ENCODE measurements at regions not wholly inside any gene's neighbourhood (a gene's known extent, or its start where the extent isn't known, plus 50 kb on each side); places are given as distances from the start of the nearest gene placed in this dataset.
"Not testable (repeated sequence)": the region's sequence is repeated elsewhere in the genome, so short reads cannot be mapped to it uniquely, and the experiment has no call there.

DNA sequence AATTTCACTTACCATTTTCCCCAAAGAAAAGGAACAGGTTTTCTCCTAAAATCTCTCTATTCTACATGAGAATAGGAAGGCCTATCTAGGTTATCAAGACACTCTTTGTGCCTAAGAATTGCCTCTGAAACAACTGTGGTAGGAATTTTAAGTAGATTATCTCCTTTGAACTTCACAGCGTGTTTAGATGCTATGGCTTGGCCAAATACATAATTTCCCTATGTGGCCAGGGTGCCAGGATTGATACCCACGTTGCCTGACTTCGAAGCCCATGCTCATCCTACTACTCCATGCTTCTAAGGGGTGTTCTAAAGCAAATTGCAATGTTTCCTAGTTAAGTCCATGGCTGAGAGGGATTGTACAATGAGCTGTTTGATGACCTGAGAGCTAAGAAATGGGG lies 241.5 kb upstream of the FBXO33 start:
- peaks cover 4% of the 10 kb centered on the region; the same call in 1 of the 2 replicates for H3K27me3 ChIP-seq (ENCODE audit: low read length)
- no peak overlapping the region for H2AFZ ChIP-seq (ENCODE audit: low read length)
- H3K4me1 ChIP-seq (ENCODE audit: low read length), result no peaks in the 10 kb centered on the region
- no peaks in the 10 kb centered on the region for H3K9me3 ChIP-seq (ENCODE audit: low read length)
- no peaks in the 10 kb centered on the region for H4K20me1 ChIP-seq (ENCODE audit: insufficient read depth, low read depth, low read length)
- H3K9me2 ChIP-seq (replicated peaks; ENCODE audit: insufficient read depth, low read length), result no peaks in the 10 kb centered on the region
- no peaks in the 10 kb centered on the region for H3K36me3 ChIP-seq (ENCODE audit: insufficient read depth, low read length)
- H3K4me3 ChIP-seq (ENCODE audit: low read length), result no peak overlapping the region
- no peaks in the 10 kb centered on the region for H3K79me2 ChIP-seq (ENCODE audit: low read length)
- no peak overlapping the region for H3K27ac ChIP-seq (ENCODE audit: low read length)
- no peak overlapping the region for H3K4me2 ChIP-seq (ENCODE audit: low read depth, low read length, poor library complexity, severe bottlenecking)
- no peak overlapping the region for H3K9ac ChIP-seq (ENCODE audit: low read length)
- no peak for DNase-seq

DNA sequence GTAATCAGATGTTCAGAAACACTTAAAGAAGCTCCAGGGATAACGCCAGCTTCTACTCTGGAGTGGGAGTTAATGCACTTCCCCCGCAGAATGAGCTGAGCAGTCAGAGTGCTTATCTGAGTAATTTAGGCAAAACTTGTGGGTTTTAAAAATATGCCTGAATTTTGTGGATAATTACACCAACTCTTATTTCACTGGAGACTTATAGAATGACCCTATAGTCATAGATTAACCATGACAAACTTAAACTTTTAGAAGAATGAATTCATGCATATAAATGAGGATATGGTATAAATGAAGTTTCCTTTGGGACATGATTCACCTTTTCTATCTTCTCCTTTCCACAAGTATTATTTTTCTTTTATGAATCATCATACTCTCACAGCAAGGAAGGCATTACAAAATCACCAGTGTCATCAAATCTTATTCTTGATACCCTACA lies 241.1 kb upstream of the FBXO33 start:
- Histone ChIP-seq H3K79me2 (ENCODE audit: low read length) (no peaks in the 10 kb centered on the region), H3K27me3 (ENCODE audit: low read length) (peaks cover 4% of the 10 kb centered on the region; the same call in 1 of the 2 replicates), H2AFZ (ENCODE audit: low read length) (no peak overlapping the region), H3K4me2 (ENCODE audit: low read depth, low read length, poor library complexity, severe bottlenecking) (no peak overlapping the region), H3K27ac (ENCODE audit: low read length) (no peak overlapping the region), H3K9ac (ENCODE audit: low read length) (no peak overlapping the region), H3K4me1 (ENCODE audit: low read length) (no peaks in the 10 kb centered on the region), H3K9me2 (replicated peaks; ENCODE audit: insufficient read depth, low read length) (no peaks in the 10 kb centered on the region), H3K9me3 (ENCODE audit: low read length) (no peaks in the 10 kb centered on the region), H3K36me3 (ENCODE audit: insufficient read depth, low read length) (no peaks in the 10 kb centered on the region), H4K20me1 (ENCODE audit: insufficient read depth, low read depth, low read length) (no peaks in the 10 kb centered on the region), H3K4me3 (ENCODE audit: low read length) (no peak overlapping the region)
- DNase-seq, result no peak

DNA sequence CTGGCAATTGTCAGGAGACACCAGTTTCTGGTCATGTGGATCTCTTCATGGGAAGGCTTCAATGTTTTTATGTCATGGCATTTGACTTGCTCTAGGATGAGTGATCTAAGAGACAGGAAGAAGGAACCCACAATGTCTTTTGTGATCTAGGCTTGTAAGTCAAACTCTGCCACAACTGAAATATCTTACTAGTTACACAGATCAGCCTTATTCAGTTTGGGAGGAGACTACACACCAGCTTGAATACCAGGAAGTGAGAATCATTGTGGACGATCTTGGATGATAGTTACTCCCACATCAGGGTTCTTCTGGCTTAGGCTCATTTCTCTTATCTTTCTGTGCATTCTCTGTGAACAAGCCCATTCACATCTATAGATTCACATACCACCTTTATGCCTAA lies 236.2 kb upstream of the FBXO33 start:
- no peak for DNase-seq
- Histone ChIP-seq H3K79me2 (ENCODE audit: low read length) (no peaks in the 10 kb centered on the region), H3K27me3 (ENCODE audit: low read length) (peaks cover 4% of the 10 kb centered on the region; the same call in 1 of the 2 replicates), H3K4me1 (ENCODE audit: low read length) (peaks cover 11% of the 10 kb centered on the region), H4K20me1 (ENCODE audit: insufficient read depth, low read depth, low read length) (no peaks in the 10 kb centered on the region), H3K9me3 (ENCODE audit: low read length) (no peaks in the 10 kb centered on the region), H3K36me3 (ENCODE audit: insufficient read depth, low read length) (no peaks in the 10 kb centered on the region), H2AFZ (ENCODE audit: low read length) (no peak overlapping the region), H3K9me2 (replicated peaks; ENCODE audit: insufficient read depth, low read length) (no peaks in the 10 kb centered on the region), H3K4me2 (ENCODE audit: low read depth, low read length, poor library complexity, severe bottlenecking) (no peak overlapping the region), H3K4me3 (ENCODE audit: low read length) (no peak overlapping the region), H3K27ac (ENCODE audit: low read length) (no peak overlapping the region), H3K9ac (ENCODE audit: low read length) (no peak overlapping the region)

DNA sequence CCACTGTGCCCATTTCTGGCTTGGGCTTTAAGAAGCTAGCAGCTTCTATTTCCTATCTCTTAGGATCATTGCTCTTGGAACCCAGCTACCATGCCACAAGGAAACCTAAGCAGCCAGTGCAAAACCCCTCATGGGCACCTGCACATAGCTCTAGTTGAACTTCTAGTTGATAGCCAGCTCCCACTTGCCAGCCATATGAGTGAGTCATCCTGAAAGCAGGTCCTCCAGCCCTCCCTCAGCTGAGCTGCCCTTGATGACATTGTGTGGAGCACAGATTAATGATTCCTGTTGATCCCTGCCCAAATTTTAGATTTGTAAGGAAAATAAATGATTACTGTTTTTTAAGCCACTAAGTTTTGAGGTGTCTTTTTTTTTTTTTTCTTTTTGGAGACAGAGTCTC lies 234.2 kb upstream of the FBXO33 start:
- H3K9ac ChIP-seq (ENCODE audit: low read length), result no peak overlapping the region
- H3K4me1 ChIP-seq (ENCODE audit: low read length), result peaks cover 11% of the 10 kb centered on the region
- DNase-seq, result no peak
- H3K27me3 ChIP-seq (ENCODE audit: low read length), result no peaks in the 10 kb centered on the region
- H3K9me2 ChIP-seq (replicated peaks; ENCODE audit: insufficient read depth, low read length), result no peaks in the 10 kb centered on the region
- no peak overlapping the region for H3K27ac ChIP-seq (ENCODE audit: low read length)
- H2AFZ ChIP-seq (ENCODE audit: low read length), result no peak overlapping the region
- no peaks in the 10 kb centered on the region for H3K79me2 ChIP-seq (ENCODE audit: low read length)
- H3K9me3 ChIP-seq (ENCODE audit: low read length), result no peaks in the 10 kb centered on the region
- H3K4me3 ChIP-seq (ENCODE audit: low read length), result no peak overlapping the region
- no peaks in the 10 kb centered on the region for H3K36me3 ChIP-seq (ENCODE audit: insufficient read depth, low read length)
- no peak overlapping the region for H3K4me2 ChIP-seq (ENCODE audit: low read depth, low read length, poor library complexity, severe bottlenecking)
- no peaks in the 10 kb centered on the region for H4K20me1 ChIP-seq (ENCODE audit: insufficient read depth, low read depth, low read length)

DNA sequence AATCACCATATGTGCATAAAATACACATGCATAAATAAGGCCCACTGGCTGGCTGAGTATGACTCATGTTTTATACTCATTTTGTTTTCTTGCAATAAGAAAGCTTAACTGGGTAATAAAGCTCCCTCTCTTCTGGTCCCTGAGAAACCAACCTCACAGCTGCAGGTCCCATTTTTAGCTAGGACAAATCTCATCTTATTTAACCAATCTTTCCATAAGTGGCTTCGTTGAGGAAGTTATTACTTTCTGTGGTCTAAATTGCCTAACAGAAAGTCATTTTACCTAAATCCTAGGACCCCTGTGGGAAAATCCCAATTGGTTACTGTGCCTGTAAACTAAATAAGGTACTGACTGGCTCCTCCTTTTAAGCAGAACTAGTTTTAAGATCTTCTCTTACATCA lies 232.8 kb upstream of the FBXO33 start:
- Histone ChIP-seq H3K27ac (ENCODE audit: low read length) (no peak overlapping the region), H3K79me2 (ENCODE audit: low read length) (no peaks in the 10 kb centered on the region), H3K4me2 (ENCODE audit: low read depth, low read length, poor library complexity, severe bottlenecking) (no peak overlapping the region), H3K4me1 (ENCODE audit: low read length) (peaks cover 11% of the 10 kb centered on the region), H3K27me3 (ENCODE audit: low read length) (no peaks in the 10 kb centered on the region), H2AFZ (ENCODE audit: low read length) (no peak overlapping the region), H4K20me1 (ENCODE audit: insufficient read depth, low read depth, low read length) (no peaks in the 10 kb centered on the region), H3K9me2 (replicated peaks; ENCODE audit: insufficient read depth, low read length) (no peaks in the 10 kb centered on the region), H3K36me3 (ENCODE audit: insufficient read depth, low read length) (no peaks in the 10 kb centered on the region), H3K4me3 (ENCODE audit: low read length) (no peak overlapping the region), H3K9ac (ENCODE audit: low read length) (no peak overlapping the region), H3K9me3 (ENCODE audit: low read length) (no peaks in the 10 kb centered on the region)
- DNase-seq, result peak; percentile 51

DNA sequence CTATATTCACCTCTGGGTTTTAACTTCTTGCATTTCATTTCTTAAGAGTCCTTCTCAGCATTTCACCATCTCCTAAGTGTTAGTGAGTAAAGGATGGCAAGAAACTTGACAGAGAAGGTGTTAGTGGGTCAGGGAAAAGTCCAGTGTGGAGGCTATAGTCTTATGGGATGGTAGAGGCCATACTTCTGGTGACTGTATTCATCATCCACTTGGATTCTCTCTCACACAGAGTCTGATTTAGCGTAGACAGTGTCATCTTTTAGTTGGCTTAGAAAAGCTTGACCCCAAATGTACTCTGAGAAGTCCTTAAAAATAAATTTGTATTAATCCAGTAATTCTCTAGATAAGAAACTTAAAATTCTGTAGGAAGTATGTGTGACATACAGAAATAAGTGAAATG lies 232.4 kb upstream of the FBXO33 start:
- no peak overlapping the region for H3K9ac ChIP-seq (ENCODE audit: low read length)
- H3K4me1 ChIP-seq (ENCODE audit: low read length), result peaks cover 11% of the 10 kb centered on the region
- DNase-seq, result no peak
- H3K9me3 ChIP-seq (ENCODE audit: low read length), result no peaks in the 10 kb centered on the region
- no peaks in the 10 kb centered on the region for H3K27me3 ChIP-seq (ENCODE audit: low read length)
- H4K20me1 ChIP-seq (ENCODE audit: insufficient read depth, low read depth, low read length), result no peaks in the 10 kb centered on the region
- no peak overlapping the region for H3K4me2 ChIP-seq (ENCODE audit: low read depth, low read length, poor library complexity, severe bottlenecking)
- no peak overlapping the region for H2AFZ ChIP-seq (ENCODE audit: low read length)
- no peaks in the 10 kb centered on the region for H3K36me3 ChIP-seq (ENCODE audit: insufficient read depth, low read length)
- no peak overlapping the region for H3K4me3 ChIP-seq (ENCODE audit: low read length)
- H3K27ac ChIP-seq (ENCODE audit: low read length), result no peak overlapping the region
- H3K9me2 ChIP-seq (replicated peaks; ENCODE audit: insufficient read depth, low read length), result no peaks in the 10 kb centered on the region
- H3K79me2 ChIP-seq (ENCODE audit: low read length), result no peaks in the 10 kb centered on the region

DNA sequence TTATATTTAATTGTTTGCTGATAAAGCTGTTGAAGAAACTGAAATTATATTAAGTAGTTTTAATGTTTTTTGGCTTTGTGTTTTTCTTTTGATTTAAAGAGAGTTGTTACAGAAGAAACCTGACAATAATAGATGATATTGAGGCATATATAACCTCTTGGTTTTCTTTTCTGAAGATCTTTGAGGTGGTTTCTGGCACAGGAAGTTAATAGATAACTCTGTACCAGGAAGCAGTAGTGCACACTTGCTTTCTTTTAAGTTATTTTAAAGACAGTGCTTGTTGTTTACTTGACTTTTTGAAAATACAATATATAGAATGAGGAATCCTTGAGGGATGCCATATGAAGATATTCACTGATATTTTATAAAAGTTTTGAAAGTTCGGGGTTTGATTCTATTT lies 209.0 kb upstream of the FBXO33 start:
- no peak for DNase-seq
- Histone ChIP-seq H3K27me3 (ENCODE audit: low read length) (no peaks in the 10 kb centered on the region), H3K9me3 (ENCODE audit: low read length) (no peaks in the 10 kb centered on the region), H3K4me3 (ENCODE audit: low read length) (no peak overlapping the region), H3K4me2 (ENCODE audit: low read depth, low read length, poor library complexity, severe bottlenecking) (no peak overlapping the region), H3K36me3 (ENCODE audit: insufficient read depth, low read length) (no peaks in the 10 kb centered on the region), H3K4me1 (ENCODE audit: low read length) (no peaks in the 10 kb centered on the region), H3K9ac (ENCODE audit: low read length) (no peak overlapping the region), H4K20me1 (ENCODE audit: insufficient read depth, low read depth, low read length) (no peaks in the 10 kb centered on the region), H2AFZ (ENCODE audit: low read length) (no peak overlapping the region), H3K79me2 (ENCODE audit: low read length) (no peaks in the 10 kb centered on the region), H3K9me2 (replicated peaks; ENCODE audit: insufficient read depth, low read length) (no peaks in the 10 kb centered on the region), H3K27ac (ENCODE audit: low read length) (no peak overlapping the region)

DNA sequence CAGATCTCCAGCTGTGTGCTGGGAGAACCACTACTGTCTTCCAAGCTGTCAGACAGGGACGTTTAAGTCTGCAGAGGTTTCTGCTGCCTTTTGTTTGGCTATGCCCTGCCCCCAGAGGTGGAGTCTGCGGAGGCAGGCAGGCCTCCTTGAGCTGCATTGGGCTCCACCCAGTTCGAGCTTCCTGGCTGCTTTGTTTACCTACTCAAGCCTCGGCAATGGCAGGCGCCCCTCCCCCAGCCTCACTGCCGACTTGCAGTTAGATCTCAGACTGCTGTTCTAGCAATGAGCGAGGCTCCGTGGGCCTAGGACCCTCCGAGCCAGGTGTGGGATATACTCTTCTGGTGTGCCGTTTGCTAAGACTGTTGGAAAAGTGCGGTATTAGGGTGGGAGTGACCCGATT lies 206.8 kb upstream of the FBXO33 start:
- not testable (repeated sequence) for H4K20me1 ChIP-seq (ENCODE audit: insufficient read depth, low read depth, low read length); DNase-seq; H3K4me3 ChIP-seq (ENCODE audit: low read length); H3K4me1 ChIP-seq (ENCODE audit: low read length); H3K9me3 ChIP-seq (ENCODE audit: low read length); H3K27ac ChIP-seq (ENCODE audit: low read length); H2AFZ ChIP-seq (ENCODE audit: low read length); H3K9me2 ChIP-seq (replicated peaks; ENCODE audit: insufficient read depth, low read length); H3K79me2 ChIP-seq (ENCODE audit: low read length); H3K9ac ChIP-seq (ENCODE audit: low read length); H3K36me3 ChIP-seq (ENCODE audit: insufficient read depth, low read length); H3K4me2 ChIP-seq (ENCODE audit: low read depth, low read length, poor library complexity, severe bottlenecking); H3K27me3 ChIP-seq (ENCODE audit: low read length)

DNA sequence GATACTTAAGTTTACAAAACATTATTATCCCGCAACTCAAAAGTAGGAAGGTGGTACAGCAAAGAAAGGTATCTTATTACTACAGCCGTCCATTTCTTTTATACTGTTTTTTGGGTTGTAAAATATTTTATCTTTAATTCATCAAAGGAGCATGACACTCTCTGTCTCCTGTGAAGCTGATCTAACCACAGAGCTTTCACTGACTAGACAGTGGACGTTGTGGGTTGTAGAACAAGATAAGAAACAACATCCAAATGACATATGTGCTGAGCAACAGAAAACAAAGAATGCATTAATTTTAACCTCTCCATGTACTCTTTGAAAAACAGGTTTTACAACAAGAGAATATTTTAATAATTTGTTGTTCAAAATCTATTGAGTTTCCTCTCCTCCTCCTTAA lies 195.9 kb upstream of the FBXO33 start:
- Histone ChIP-seq H4K20me1 (ENCODE audit: insufficient read depth, low read depth, low read length) (no peaks in the 10 kb centered on the region), H3K27ac (ENCODE audit: low read length) (no peak overlapping the region), H3K27me3 (ENCODE audit: low read length) (no peaks in the 10 kb centered on the region), H3K4me3 (ENCODE audit: low read length) (no peak overlapping the region), H2AFZ (ENCODE audit: low read length) (no peak overlapping the region), H3K36me3 (ENCODE audit: insufficient read depth, low read length) (no peaks in the 10 kb centered on the region), H3K9me3 (ENCODE audit: low read length) (no peaks in the 10 kb centered on the region), H3K79me2 (ENCODE audit: low read length) (no peaks in the 10 kb centered on the region), H3K9me2 (replicated peaks; ENCODE audit: insufficient read depth, low read length) (no peaks in the 10 kb centered on the region), H3K4me2 (ENCODE audit: low read depth, low read length, poor library complexity, severe bottlenecking) (no peak overlapping the region), H3K4me1 (ENCODE audit: low read length) (no peaks in the 10 kb centered on the region), H3K9ac (ENCODE audit: low read length) (no peak overlapping the region)
- no peak for DNase-seq

Data from Karpas-422 (cell line).